NCI-H2227 treated with DMSO at 0.1 percent for 48 hours (cell line): ENCODE measurements at regions not wholly inside any gene's neighbourhood (a gene's known extent, or its start where the extent isn't known, plus 50 kb on each side); places are given as distances from the start of the nearest gene placed in this dataset.
A peak's percentile ranks its signal among the peaks of the same experiment; 100 is the strongest.

Experiments
- DNase-seq: peaks from one replicate; lab custom pipeline; 2025; lab: John Stamatoyannopoulos, UW

- no peak for DNase-seq
These were observed 225.9 kb upstream of the DPH6 start for GRCh38 chr15:35771746-35772442.

- DNase-seq: no peak
These were observed 228.7 kb upstream of the DPH6 start for GRCh38 chr15:35774653-35775052.

GRCh38 chr15:35775471-35775870, 229.5 kb upstream of the DPH6 start:
- DNase-seq: no peak

GRCh38 chr15:35777061-35777460, 231.1 kb upstream of the DPH6 start:
- no peak for DNase-seq

- DNase-seq: no peak
These were observed 237.2 kb upstream of the DPH6 start for GRCh38 chr15:35783203-35783602.

GRCh38 chr15:35784745-35785144, 238.8 kb upstream of the DPH6 start:
- DNase-seq: peak; percentile 89

GRCh38 chr15:35810007-35810406, 264.0 kb upstream of the DPH6 start:
- DNase-seq: no peak

- no peak for DNase-seq
These were observed 267.6 kb upstream of the DPH6 start for GRCh38 chr15:35813573-35813972.

- DNase-seq: no peak
These were observed 272.9 kb upstream of the DPH6 start for GRCh38 chr15:35818846-35819245.

- no peak for DNase-seq
These were observed 276.2 kb upstream of the DPH6 start for GRCh38 chr15:35822153-35822552.

- no peak for DNase-seq
These were observed 281.2 kb upstream of the DPH6 start for GRCh38 chr15:35827141-35827540.

- DNase-seq: no peak
These were observed 281.9 kb upstream of the DPH6 start for GRCh38 chr15:35827911-35828310.

GRCh38 chr15:35833581-35833980, 287.6 kb upstream of the DPH6 start:
- DNase-seq: no peak

GRCh38 chr15:35834216-35834830, 288.4 kb upstream of the DPH6 start:
- DNase-seq: no peak

- no peak for DNase-seq
These were observed 288.9 kb upstream of the DPH6 start for GRCh38 chr15:35834866-35835265.

GRCh38 chr15:35838424-35839111, 292.6 kb upstream of the DPH6 start:
- no peak for DNase-seq

- no peak for DNase-seq
These were observed 296.7 kb upstream of the DPH6 start for GRCh38 chr15:35842631-35843030.

GRCh38 chr15:35843498-35843897, 297.5 kb upstream of the DPH6 start:
- no peak for DNase-seq

- DNase-seq: no peak
These were observed 304.3 kb upstream of the DPH6 start for GRCh38 chr15:35850284-35850683.

GRCh38 chr15:35851491-35851890, 305.5 kb upstream of the DPH6 start:
- DNase-seq: no peak

- no peak for DNase-seq
These were observed 307.1 kb upstream of the DPH6 start for GRCh38 chr15:35852818-35853624.

GRCh38 chr15:35854316-35854715, 308.4 kb upstream of the DPH6 start:
- peak; percentile 64 for DNase-seq
